ENCODE measurements at regions not wholly inside any gene's neighbourhood (a gene's known extent, or its start where the extent isn't known, plus 50 kb on each side); places are given as distances from the start of the nearest gene placed in this dataset.
A peak's percentile ranks its signal among the peaks of the same experiment; 100 is the strongest.

- DNase-seq (ENCODE audit: low read depth in 4 of 4, low spot score in 2 of 4), result no peak
Observed at GRCh38 chr13:109671919-109672318, 114.5 kb downstream of the IRS2 start.

GRCh38 chr13:109670776-109671175, 115.6 kb downstream of the IRS2 start:
- DNase-seq (ENCODE audit: low read depth in 4 of 4, low spot score in 2 of 4), result no peak

- DNase-seq (ENCODE audit: low read depth in 4 of 4, low spot score in 2 of 4), result no peak
Observed at GRCh38 chr13:109669956-109670355, 116.4 kb downstream of the IRS2 start.

GRCh38 chr13:109669234-109669612, 117.2 kb downstream of the IRS2 start:
- DNase-seq (ENCODE audit: low read depth in 4 of 4, low spot score in 2 of 4), result no peak

- DNase-seq (ENCODE audit: low read depth in 4 of 4, low spot score in 2 of 4), result no peak
Observed at GRCh38 chr13:109668433-109669233, 117.8 kb downstream of the IRS2 start.

- DNase-seq (ENCODE audit: low read depth in 4 of 4, low spot score in 2 of 4), result peak in 1 of 4 donors; percentile 48
Observed at GRCh38 chr13:109667807-109668291, 118.5 kb downstream of the IRS2 start.

- no peak for DNase-seq (ENCODE audit: low read depth in 4 of 4, low spot score in 2 of 4)
Observed at GRCh38 chr13:109667056-109667455, 119.3 kb downstream of the IRS2 start.

GRCh38 chr13:109666656-109667055, 119.7 kb downstream of the IRS2 start:
- DNase-seq (ENCODE audit: low read depth in 4 of 4, low spot score in 2 of 4), result no peak

GRCh38 chr13:109665781-109666249, 120.6 kb downstream of the IRS2 start:
- no peak for DNase-seq (ENCODE audit: low read depth in 4 of 4, low spot score in 2 of 4)

- DNase-seq (ENCODE audit: low read depth in 4 of 4, low spot score in 2 of 4), result no peak
Observed at GRCh38 chr13:109665240-109665639, 121.1 kb downstream of the IRS2 start.

GRCh38 chr13:109657395-109657794, 129.0 kb downstream of the IRS2 start:
- DNase-seq (ENCODE audit: low read depth in 4 of 4, low spot score in 2 of 4), result no peak

- no peak for DNase-seq (ENCODE audit: low read depth in 4 of 4, low spot score in 2 of 4)
Observed at GRCh38 chr13:109656206-109656605, 130.2 kb downstream of the IRS2 start.

GRCh38 chr13:109655611-109656010, 130.8 kb downstream of the IRS2 start:
- DNase-seq (ENCODE audit: low read depth in 4 of 4, low spot score in 2 of 4), result no peak

- DNase-seq (ENCODE audit: low read depth in 4 of 4, low spot score in 2 of 4), result no peak
Observed at GRCh38 chr13:109655206-109655600, 131.2 kb downstream of the IRS2 start.

- DNase-seq (ENCODE audit: low read depth in 4 of 4, low spot score in 2 of 4), result no peak
Observed at GRCh38 chr13:109654341-109655205, 131.8 kb downstream of the IRS2 start.

GRCh38 chr13:109652531-109652930, 133.9 kb downstream of the IRS2 start:
- DNase-seq (ENCODE audit: low read depth in 4 of 4, low spot score in 2 of 4), result no peak

- no peak for DNase-seq (ENCODE audit: low read depth in 4 of 4, low spot score in 2 of 4)
Observed at GRCh38 chr13:109651854-109652253, 134.5 kb downstream of the IRS2 start.

- DNase-seq (ENCODE audit: low read depth in 4 of 4, low spot score in 2 of 4), result no peak
Observed at GRCh38 chr13:109651311-109651710, 135.1 kb downstream of the IRS2 start.

- DNase-seq (ENCODE audit: low read depth in 4 of 4, low spot score in 2 of 4), result no peak
Observed at GRCh38 chr13:109650861-109651260, 135.5 kb downstream of the IRS2 start.

GRCh38 chr13:109649713-109650112, 136.7 kb downstream of the IRS2 start:
- no peak for DNase-seq (ENCODE audit: low read depth in 4 of 4, low spot score in 2 of 4)

GRCh38 chr13:109647699-109648098, 138.7 kb downstream of the IRS2 start:
- DNase-seq (ENCODE audit: low read depth in 4 of 4, low spot score in 2 of 4), result no peak

GRCh38 chr13:109647053-109647452, 139.3 kb downstream of the IRS2 start:
- DNase-seq (ENCODE audit: low read depth in 4 of 4, low spot score in 2 of 4), result no peak

Measured in left renal cortex interstitium (tissue), 4 donors.